OCI-LY7 (cell line): ENCODE measurements at regions not wholly inside any gene's neighbourhood (a gene's known extent, or its start where the extent isn't known, plus 50 kb on each side); places are given as distances from the start of the nearest gene placed in this dataset.

Source experiments
- BruUV-seq: library from RNA; stranded (reverse); fragments of 400-500 nt; replicated peaks from 2 replicates; lab custom pipeline; 2021; lab: Mats Ljungman, UMichigan
- CTCF ChIA-PET: fragments of 300-600 bp; sonication (Branson Sonifier 250); formaldehyde crosslinking; loops from one replicate; lab custom pipeline; 2022; ENCODE audit warnings: antibody characterized with exemption; ENCODE audit not compliant: unreplicated experiment; lab: Charles Lee
- POLR2A ChIA-PET: fragments of 300-600 bp; sonication (Branson Sonifier 250); formaldehyde crosslinking; loops from one replicate; lab custom pipeline; 2022; ENCODE audit warnings: antibody characterized with exemption; lab: Charles Lee
- DNase-seq: peaks from one replicate; pipeline ENCODE4 v3.0.0-alpha.2; 2015; ENCODE audit warnings: low spot score
- H2AFZ ChIP-seq: fragments of 200-600 bp; sonication (generic), shearing (Covaris generic); 2 replicates; pipeline ENCODE4 v1.6.1; 2014; ENCODE audit warnings: mild to moderate bottlenecking, antibody characterized with exemption, low read length, moderate library complexity
- H3K27ac ChIP-seq: fragments of 200-600 bp; sonication (generic); 2 replicates; pipeline ENCODE4 v1.5.1; 2014; ENCODE audit warnings: mixed run types, low read depth, mild to moderate bottlenecking, moderate library complexity, low read length, inconsistent platforms; ENCODE audit not compliant: poor library complexity, severe bottlenecking
- H3K36me3 ChIP-seq: fragments of 200-600 bp; sonication (generic); 2 replicates; pipeline ENCODE4 v1.6.1; 2014; ENCODE audit warnings: mild to moderate bottlenecking, antibody characterized with exemption, low read length, moderate library complexity, mixed read lengths; ENCODE audit not compliant: insufficient read depth
- H3K4me1 ChIP-seq: fragments of 200-600 bp; sonication (generic); 2 replicates; pipeline ENCODE4 v1.5.1; 2014; ENCODE audit warnings: mild to moderate bottlenecking, low read length; ENCODE audit not compliant: insufficient read depth, poor library complexity, severe bottlenecking
- H3K4me2 ChIP-seq: fragments of 200-600 bp; sonication (generic); 2 replicates; pipeline ENCODE4 v1.6.1; 2014; ENCODE audit warnings: mild to moderate bottlenecking, low read length
- H3K4me3 ChIP-seq: fragments of 200-600 bp; sonication (generic); 2 replicates; pipeline ENCODE4 v1.5.1; 2014; ENCODE audit warnings: mild to moderate bottlenecking, low read depth, low read length; ENCODE audit not compliant: poor library complexity, severe bottlenecking
- H3K79me2 ChIP-seq: fragments of 200-600 bp; sonication (generic); 2 replicates; pipeline ENCODE4 v1.6.1; 2016; ENCODE audit warnings: low read depth, mild to moderate bottlenecking, low read length, moderate library complexity, mixed read lengths; ENCODE audit not compliant: insufficient read depth
- H3K9me2 ChIP-seq: fragments of 200-600 bp; sonication (generic); 2 replicates; pipeline ENCODE4 v1.6.1; 2016; ENCODE audit warnings: mild to moderate bottlenecking, low read length, mixed read lengths; ENCODE audit not compliant: insufficient read depth
- H3K9me3 ChIP-seq: fragments of 200-600 bp; sonication (generic); 2 replicates; pipeline ENCODE4 v1.6.1; 2014; ENCODE audit warnings: mild to moderate bottlenecking, mixed run types, low read length, mixed read lengths
- H4K20me1 ChIP-seq: fragments of 200-600 bp; sonication (generic); 2 replicates; pipeline ENCODE4 v1.6.1; 2014; ENCODE audit warnings: mild to moderate bottlenecking, antibody characterized with exemption, low read length, moderate library complexity, mixed read lengths; ENCODE audit not compliant: insufficient read depth
- CTCF ChIP-seq: fragments of 200-600 bp; sonication (generic); conservative IDR thresholded peaks from 2 replicates; pipeline ENCODE4 v1.5.1; 2014; ENCODE audit warnings: mild to moderate bottlenecking, antibody characterized with exemption, low read length, moderate library complexity, mixed read lengths
- EZH2phosphoT487 ChIP-seq: fragments of 200-600 bp; sonication (generic); IDR thresholded peaks from 2 replicates; pipeline ENCODE4 v1.6.1; 2018; ENCODE audit warnings: low read depth, borderline replicate concordance, mild to moderate bottlenecking, mixed run types, antibody characterized with exemption, low read length, moderate library complexity, mixed read lengths
- intact Hi-C: fragments of 100-400 bp; cut with micrococcal nuclease; formaldehyde crosslinking; loops from one replicate; pipeline ENCODE4 v1.10.0; 2022; ENCODE audit not compliant: unreplicated experiment

- CTCF ChIA-PET: interaction anchor here (0.6 kb wide), 1 partner anchor 1286 kb away, joined by 4 read pairs; no protein-coding TSS in a partner anchor
- H3K36me3 ChIP-seq: no peaks in the 10 kb centered on the region
These were observed 368.2 kb downstream of the EPHA4 start for GRCh38 chr2:221203856-221204255.

GRCh38 chr2:221204699-221205098 lies 367.4 kb downstream of the EPHA4 start:
- Histone ChIP-seq H2AFZ (no peak overlapping the region), H3K4me1 (peaks cover 50% of the 10 kb centered on the region), H3K9me2 (no peaks in the 10 kb centered on the region), H3K36me3 (no peaks in the 10 kb centered on the region), H3K4me3 (no peak overlapping the region), H4K20me1 (no peaks in the 10 kb centered on the region), H3K9me3 (no peaks in the 10 kb centered on the region; the same call in 1 of the 2 replicates), H3K27ac (no peak overlapping the region), H3K79me2 (no peaks in the 10 kb centered on the region), H3K4me2 (no peak overlapping the region)
- no TSS peak for BruUV-seq
- CTCF ChIA-PET: no interaction called here
- intact Hi-C loops: loop anchor here (5.0 to 10.0 kb wide), 2 partner anchors 90 to 368 kb away; partner anchors contain the start of gene EPHA4
- TF ChIP-seq CTCF (no peak), EZH2phosphoT487 (no peak)
- POLR2A ChIA-PET: interaction anchor here (0.6 to 0.7 kb wide), 2 partner anchors 57 to 191 kb away, joined by 3 to 4 read pairs; no protein-coding TSS in a partner anchor
- DNase-seq: no peak

More at GRCh38 chr2:221203856-221204255, 368.2 kb downstream of the EPHA4 start:
- DNase-seq: peak; percentile 19
- no peaks in the 10 kb centered on the region; the same call in 1 of the 2 replicates for H3K9me3 ChIP-seq
- no peak overlapping the region; the same call in 1 of the 2 replicates for H2AFZ ChIP-seq
- intact Hi-C loops: loop anchor here (5.0 to 10.0 kb wide), 2 partner anchors 91 to 368 kb away; partner anchors contain the start of gene EPHA4
- H3K79me2 ChIP-seq: no peaks in the 10 kb centered on the region
- no peaks in the 10 kb centered on the region for H4K20me1 ChIP-seq
- no peaks in the 10 kb centered on the region for H3K9me2 ChIP-seq
- H3K4me3 ChIP-seq: peak overlapping the region; percentile 41
- BruUV-seq: no TSS peak
- TF ChIP-seq CTCF (no peak), EZH2phosphoT487 (no peak)
- H3K4me2 ChIP-seq: peak overlapping the region; percentile 62
- H3K4me1 ChIP-seq: peaks cover 56% of the 10 kb centered on the region
- H3K27ac ChIP-seq: peak overlapping the region; percentile 88
- POLR2A ChIA-PET: interaction anchor here (0.5 to 1.3 kb wide), 8 partner anchors 14 to 252 kb away, joined by 3 to 4 read pairs (median 3); no protein-coding TSS in a partner anchor

- POLR2A ChIA-PET: interaction anchor here (0.6 to 0.7 kb wide), 2 partner anchors 57 to 191 kb away, joined by 3 to 4 read pairs; no protein-coding TSS in a partner anchor
- H3K79me2 ChIP-seq: no peaks in the 10 kb centered on the region
These were observed 366.9 kb downstream of the EPHA4 start for GRCh38 chr2:221205103-221205673.

More at GRCh38 chr2:221205103-221205673, 366.9 kb downstream of the EPHA4 start:
- CTCF ChIA-PET: no interaction called here
- TF ChIP-seq CTCF: no peak
- TF ChIP-seq EZH2phosphoT487: no peak
- H3K4me2 ChIP-seq: no peak overlapping the region
- intact Hi-C loops: loop anchor here (10.0 kb wide), 1 partner anchor 90 kb away; no protein-coding TSS in a partner anchor
- H3K4me3 ChIP-seq: no peak overlapping the region
- H2AFZ ChIP-seq: no peak overlapping the region
- H3K9me2 ChIP-seq: no peaks in the 10 kb centered on the region
- BruUV-seq: no TSS peak
- DNase-seq: no peak
- no peaks in the 10 kb centered on the region for H3K36me3 ChIP-seq
- peaks cover 45% of the 10 kb centered on the region for H3K4me1 ChIP-seq
- no peaks in the 10 kb centered on the region for H4K20me1 ChIP-seq
- no peaks in the 10 kb centered on the region; the same call in 1 of the 2 replicates for H3K9me3 ChIP-seq
- H3K27ac ChIP-seq: no peak overlapping the region
